ENCODE measurements at regions not wholly inside any gene's neighbourhood (a gene's known extent, or its start where the extent isn't known, plus 50 kb on each side); places are given as distances from the start of the nearest gene placed in this dataset.

- TF ChIP-seq EZH2phosphoT487 (IDR thresholded peaks at IDR 0.05; ENCODE audit: borderline replicate concordance, low read length) (no peak), CTCF (IDR thresholded peaks at IDR 0.05; ENCODE audit: low read depth, low read length, poor library complexity, severe bottlenecking) (no peak)
Observed at GRCh38 chr6:21715180-21715579, 121.6 kb downstream of the SOX4 start.

Data from DOHH2 (cell line).